HUES64 (cell line): ENCODE measurements at regions not wholly inside any gene's neighbourhood (a gene's known extent, or its start where the extent isn't known, plus 50 kb on each side); places are given as distances from the start of the nearest gene placed in this dataset.

Source experiments
- H3K27ac ChIP-seq: 2 replicates; pipeline ENCODE4 v1.7.0; 2013; ENCODE audit warnings: low read depth, low read length, inconsistent platforms
- H3K27me3 ChIP-seq: 2 replicates; pipeline ENCODE4 v1.6.1; 2013; ENCODE audit warnings: mild to moderate bottlenecking, low read length; ENCODE audit not compliant: insufficient read depth
- H3K36me3 ChIP-seq: 2 replicates; pipeline ENCODE4 v1.6.1; 2013; ENCODE audit warnings: mild to moderate bottlenecking, low read length; ENCODE audit not compliant: insufficient read depth
- H3K4me1 ChIP-seq: 2 replicates; pipeline ENCODE4 v1.6.1; 2013; ENCODE audit warnings: mild to moderate bottlenecking, low read length, moderate library complexity; ENCODE audit not compliant: insufficient read depth
- H3K4me3 ChIP-seq: 2 replicates; pipeline ENCODE4 v1.5.1; 2013; ENCODE audit warnings: mild to moderate bottlenecking, low read length, moderate library complexity
- H3K9ac ChIP-seq: 2 replicates; pipeline ENCODE4 v1.6.1; 2013; ENCODE audit warnings: mild to moderate bottlenecking, low read depth, low read length
- H3K9me3 ChIP-seq: 2 replicates; pipeline ENCODE4 v1.6.1; 2013; ENCODE audit warnings: low read depth, low read length; ENCODE audit not compliant: insufficient read depth
- WGBS: fragments of 150-250, 120-280 bp; methylation state at CpG from one replicate; pipeline ENCODE4 v1.1.7; 2013; ENCODE audit warnings: missing lambda C conversion rate; 5-methylcytosine and 5-hydroxymethylcytosine counted together

- Histone ChIP-seq H3K9me3 (no peaks in the 10 kb centered on the region), H3K27me3 (no peaks in the 10 kb centered on the region), H3K4me3 (no peak overlapping the region), H3K27ac (no peak overlapping the region), H3K9ac (no peak overlapping the region), H3K4me1 (no peaks in the 10 kb centered on the region), H3K36me3 (no peaks in the 10 kb centered on the region)
- WGBS, result 88% methylated on average over 1 of the region's 1 CpG
These were observed 170.3 kb downstream of the ZPLD1 start for GRCh38 chr3:102605153-102605552.

DNA sequence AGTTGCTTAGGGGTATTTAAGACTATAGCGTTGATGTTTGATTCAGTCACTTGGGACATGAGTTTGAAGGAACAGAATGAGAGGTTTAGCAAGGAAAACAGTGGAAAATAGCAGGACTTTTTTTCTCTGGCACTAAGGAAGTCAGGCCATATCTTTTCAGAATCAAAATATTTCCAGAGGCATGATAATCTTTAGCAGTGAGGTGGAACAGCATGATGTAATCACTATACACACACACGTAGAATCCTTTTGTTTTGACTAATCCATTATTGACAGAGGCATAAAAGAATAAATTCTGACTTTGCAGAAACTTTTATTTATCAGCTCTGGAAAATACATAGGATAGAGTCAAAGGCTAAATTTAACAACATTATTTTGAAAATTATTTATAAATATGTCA is 174.1 kb downstream of the ZPLD1 start:
- 95% methylated on average over 1 of the region's 2 CpGs for WGBS
- Histone ChIP-seq H3K27me3 (no peaks in the 10 kb centered on the region), H3K9me3 (0 out of 2 replicates have a peak, but pooled peaks cover 3% of the 10 kb centered on the region), H3K4me3 (no peak overlapping the region), H3K36me3 (no peaks in the 10 kb centered on the region), H3K27ac (no peak overlapping the region), H3K9ac (no peak overlapping the region), H3K4me1 (peaks cover 5% of the 10 kb centered on the region)

DNA sequence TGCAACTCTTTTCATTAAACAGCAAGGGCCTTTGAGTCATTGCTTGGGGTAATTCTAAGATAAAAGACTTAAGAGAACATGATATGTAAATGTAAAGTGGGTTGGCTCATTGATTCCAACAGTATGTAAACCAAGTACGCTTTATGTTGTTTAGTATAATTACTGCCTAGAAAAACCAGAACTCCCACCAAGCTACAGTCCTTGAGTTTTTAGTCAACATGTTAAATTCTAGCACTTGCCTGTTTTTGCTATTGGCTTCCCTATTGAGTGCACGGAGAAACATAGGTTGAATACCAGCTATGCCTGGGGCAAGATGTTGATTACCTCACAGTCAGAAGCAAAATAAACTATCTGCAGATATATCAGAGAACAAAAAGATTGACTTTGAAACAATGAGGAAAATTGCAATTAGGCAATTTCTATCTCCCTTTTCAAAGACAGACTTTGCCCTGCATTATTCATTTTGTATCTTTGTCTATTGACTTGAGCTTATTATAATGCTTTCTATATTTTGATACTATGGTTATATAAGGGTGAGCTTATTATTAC is 179.3 kb downstream of the ZPLD1 start:
- H3K27me3 ChIP-seq, result no peaks in the 10 kb centered on the region
- no peak overlapping the region for H3K27ac ChIP-seq
- no peaks in the 10 kb centered on the region for H3K36me3 ChIP-seq
- WGBS, result 33% methylated on average over 1 of the region's 2 CpGs
- peaks cover 19% of the 10 kb centered on the region for H3K4me1 ChIP-seq
- H3K9me3 ChIP-seq, result 0 out of 2 replicates have a peak, but pooled peaks cover 3% of the 10 kb centered on the region
- no peak overlapping the region for H3K4me3 ChIP-seq
- H3K9ac ChIP-seq, result no peak overlapping the region

- H3K36me3 ChIP-seq, result no peaks in the 10 kb centered on the region
- no peak overlapping the region for H3K27ac ChIP-seq
- WGBS, result 92% methylated on average over 2 of the region's 2 CpGs
- peaks cover 19% of the 10 kb centered on the region for H3K4me1 ChIP-seq
- no peak overlapping the region for H3K9ac ChIP-seq
- H3K4me3 ChIP-seq, result no peak overlapping the region
- 0 out of 2 replicates have a peak, but pooled peaks cover 3% of the 10 kb centered on the region for H3K9me3 ChIP-seq
- H3K27me3 ChIP-seq, result no peaks in the 10 kb centered on the region
These were observed 179.8 kb downstream of the ZPLD1 start for GRCh38 chr3:102614585-102614984.

DNA sequence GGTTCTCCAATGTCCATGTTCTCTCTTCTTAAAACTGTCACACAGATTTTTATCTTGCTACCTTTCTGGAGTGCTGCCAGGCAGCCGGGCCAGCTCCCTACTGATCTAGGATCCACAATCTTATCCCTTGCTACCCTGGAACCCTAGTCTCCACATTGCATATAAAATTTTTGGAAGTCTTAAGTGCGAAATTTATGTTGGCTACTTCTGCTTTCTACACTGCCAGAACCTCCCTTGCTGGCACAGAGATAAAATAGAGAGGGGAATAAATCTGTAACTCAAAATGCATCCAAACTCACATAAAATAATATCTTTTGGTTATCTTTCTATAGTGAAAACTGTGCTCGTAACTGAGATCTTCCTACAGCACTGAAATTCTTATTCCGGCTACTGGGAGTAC is 182.6 kb downstream of the ZPLD1 start:
- H3K27me3 ChIP-seq, result no peaks in the 10 kb centered on the region
- no peak overlapping the region for H3K9ac ChIP-seq
- H3K27ac ChIP-seq, result no peak overlapping the region
- no peaks in the 10 kb centered on the region for H3K36me3 ChIP-seq
- H3K4me1 ChIP-seq, result peaks cover 19% of the 10 kb centered on the region
- no peak overlapping the region for H3K4me3 ChIP-seq
- no peaks in the 10 kb centered on the region for H3K9me3 ChIP-seq
- 98% methylated on average over 2 of the region's 4 CpGs for WGBS

GRCh38 chr3:102619361-102619760 is 184.5 kb downstream of the ZPLD1 start:
- Histone ChIP-seq H3K27ac (no peak overlapping the region), H3K9ac (no peak overlapping the region), H3K36me3 (no peaks in the 10 kb centered on the region), H3K9me3 (no peaks in the 10 kb centered on the region), H3K4me3 (no peak overlapping the region), H3K4me1 (peaks cover 9% of the 10 kb centered on the region), H3K27me3 (no peaks in the 10 kb centered on the region)
- 95% methylated on average over 1 of the region's 1 CpG for WGBS

DNA sequence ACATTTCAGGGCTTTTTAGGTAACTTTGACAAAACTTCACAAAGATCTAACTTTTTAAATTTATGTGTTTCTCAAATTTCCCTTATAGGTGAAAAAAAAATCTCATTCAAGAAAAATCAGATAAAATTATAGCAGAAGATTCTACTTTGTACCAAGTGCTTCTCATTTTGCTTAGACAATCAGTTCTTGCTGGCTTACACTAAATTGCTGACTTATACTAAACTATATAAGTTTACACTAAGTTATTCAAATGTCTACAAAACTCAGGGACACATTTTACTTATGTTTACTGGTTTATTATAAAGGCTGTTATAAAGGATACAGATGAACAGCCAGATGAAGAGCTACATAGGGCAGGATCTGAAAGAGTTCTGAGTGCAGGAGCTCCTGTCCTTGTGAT is 195.1 kb downstream of the ZPLD1 start:
- H3K36me3 ChIP-seq, result no peaks in the 10 kb centered on the region
- no peaks in the 10 kb centered on the region for H3K27me3 ChIP-seq
- no peak overlapping the region for H3K4me3 ChIP-seq
- H3K27ac ChIP-seq, result no peak overlapping the region
- no peaks in the 10 kb centered on the region; the same call in 1 of the 2 replicates for H3K9me3 ChIP-seq
- H3K9ac ChIP-seq, result no peak overlapping the region
- no peaks in the 10 kb centered on the region for H3K4me1 ChIP-seq

- Histone ChIP-seq H3K27ac (no peak overlapping the region), H3K9me3 (no peaks in the 10 kb centered on the region; the same call in 1 of the 2 replicates)
- 94% methylated on average over 3 of the region's 6 CpGs for WGBS
These were observed 195.7 kb downstream of the ZPLD1 start for GRCh38 chr3:102630531-102630930.

DNA sequence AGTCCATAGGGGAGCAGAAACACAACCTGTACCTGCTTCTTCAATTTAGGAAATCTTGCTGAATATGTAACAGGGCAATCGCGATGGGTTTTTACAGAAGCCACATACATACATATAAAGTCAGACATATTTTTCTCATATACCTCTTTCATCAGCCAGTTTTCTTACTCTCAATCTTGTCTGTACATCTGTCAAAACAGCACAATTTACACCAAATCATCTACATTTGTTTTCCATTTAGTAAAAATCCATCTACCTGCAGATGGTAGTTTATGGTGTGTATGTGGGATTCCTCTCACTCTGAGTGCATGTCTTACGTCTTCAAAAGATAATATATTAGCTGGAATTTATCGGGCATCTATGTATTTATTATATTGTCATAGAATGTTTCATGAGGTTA is 208.7 kb downstream of the ZPLD1 start:
- Histone ChIP-seq H3K9me3 (no peaks in the 10 kb centered on the region), H3K36me3 (no peaks in the 10 kb centered on the region), H3K9ac (no peak overlapping the region), H3K27ac (no peak overlapping the region), H3K4me3 (no peak overlapping the region), H3K27me3 (no peaks in the 10 kb centered on the region), H3K4me1 (no peaks in the 10 kb centered on the region)
- 97% methylated on average over 4 of the region's 4 CpGs for WGBS

More at GRCh38 chr3:102630531-102630930, 195.7 kb downstream of the ZPLD1 start:
- H3K27me3 ChIP-seq, result no peaks in the 10 kb centered on the region
- H3K4me3 ChIP-seq, result no peak overlapping the region
- H3K9ac ChIP-seq, result no peak overlapping the region
- H3K36me3 ChIP-seq, result no peaks in the 10 kb centered on the region
- no peaks in the 10 kb centered on the region for H3K4me1 ChIP-seq

GRCh38 chr3:102646557-102646956 is 211.7 kb downstream of the ZPLD1 start:
- H3K27me3 ChIP-seq, result no peaks in the 10 kb centered on the region
- no peaks in the 10 kb centered on the region for H3K9me3 ChIP-seq
- no peaks in the 10 kb centered on the region for H3K36me3 ChIP-seq
- H3K4me3 ChIP-seq, result no peak overlapping the region
- 96% methylated on average over 1 of the region's 2 CpGs for WGBS
- no peak overlapping the region for H3K9ac ChIP-seq
- no peaks in the 10 kb centered on the region for H3K4me1 ChIP-seq
- H3K27ac ChIP-seq, result no peak overlapping the region

GRCh38 chr3:102660653-102661052 is 225.8 kb downstream of the ZPLD1 start:
- H3K27ac ChIP-seq, result no peak overlapping the region
- 95% methylated on average over 2 of the region's 3 CpGs for WGBS
- no peaks in the 10 kb centered on the region for H3K27me3 ChIP-seq
- H3K9ac ChIP-seq, result no peak overlapping the region
- H3K4me3 ChIP-seq, result no peak overlapping the region
- H3K36me3 ChIP-seq, result no peaks in the 10 kb centered on the region
- no peaks in the 10 kb centered on the region for H3K9me3 ChIP-seq
- H3K4me1 ChIP-seq, result no peaks in the 10 kb centered on the region
